Mucosa of descending colon (tissue), 3 donors: ENCODE measurements at regions not wholly inside any gene's neighbourhood (a gene's known extent, or its start where the extent isn't known, plus 50 kb on each side); places are given as distances from the start of the nearest gene placed in this dataset.

Experiments
- ATAC-seq: fragments of 200-7000 bp; cut with Tn5 transposase; one replicate; pipeline ENCODE4 v1.9.1; 2020; ENCODE audit warnings: mild to moderate bottlenecking, moderate library complexity
- DNase-seq, 3 donors: peaks; one replicate each; pipeline ENCODE4 v3.0.0-alpha.2; 2020
- H3K36me3 ChIP-seq: fragments of 200-600 bp; one replicate; pipeline ENCODE4 v1.8.0; 2021; ENCODE audit warnings: low read depth, mild to moderate bottlenecking
- H3K4me1 ChIP-seq: fragments of 200-600 bp; one replicate; pipeline ENCODE4 v1.8.0; 2021; ENCODE audit warnings: low read depth, mild to moderate bottlenecking
- H3K4me3 ChIP-seq: fragments of 200-600 bp; one replicate; pipeline ENCODE4 v1.8.0; 2021; ENCODE audit warnings: mild to moderate bottlenecking
- H3K9me3 ChIP-seq: fragments of 200-600 bp; one replicate; pipeline ENCODE4 v1.8.0; 2021; ENCODE audit warnings: mild to moderate bottlenecking
- intact Hi-C, 2 donors: fragments of 100-400 bp; cut with DNase I in 1 of 2; cut with micrococcal nuclease in 1 of 2; formaldehyde crosslinking; loops; one replicate each; pipeline versions ENCODE4 v1.11.0 to v1.11.1; 2022; cut with DNase I, micrococcal nuclease
- TF ChIP-seq, protein P1 (sequence below): fragments of 200-600 bp; IDR thresholded peaks from one replicate; pipeline ENCODE4 v1.8.0; 2022; ENCODE audit warnings: antibody characterized with exemption, mild to moderate bottlenecking
- donor health status: DM: no; HTN: no; CAD: no; lungs with moderate emphysema.
- donor health status: DM: no; HTN: no; CAD: no.
- donor health status: DM: no; HTN: yes; CAD: no.

DNA sequence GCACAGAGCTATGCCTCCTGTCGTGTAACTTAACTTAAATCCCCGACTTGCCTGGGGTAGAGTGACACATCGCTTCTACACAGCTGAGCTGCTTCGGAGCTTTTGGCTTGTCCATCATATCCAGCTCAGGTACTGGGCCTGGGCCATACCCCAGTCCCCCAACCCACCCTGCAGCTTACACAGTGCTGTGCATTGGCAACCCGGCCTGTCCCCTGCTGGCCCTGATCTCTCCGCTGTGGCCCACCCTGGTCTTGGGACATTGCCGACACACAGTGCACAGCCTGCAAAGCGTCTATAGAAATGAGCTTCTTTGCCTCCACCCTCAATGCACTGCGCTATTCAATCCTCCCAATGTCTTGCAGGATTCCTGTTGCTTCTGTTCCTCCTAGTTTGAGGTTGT is 342.8 kb upstream of the RAB6C start:
- no peaks in the 10 kb centered on the region for H3K4me1 ChIP-seq
- no peaks in the 10 kb centered on the region for H3K36me3 ChIP-seq
- TF ChIP-seq, protein P1, sequence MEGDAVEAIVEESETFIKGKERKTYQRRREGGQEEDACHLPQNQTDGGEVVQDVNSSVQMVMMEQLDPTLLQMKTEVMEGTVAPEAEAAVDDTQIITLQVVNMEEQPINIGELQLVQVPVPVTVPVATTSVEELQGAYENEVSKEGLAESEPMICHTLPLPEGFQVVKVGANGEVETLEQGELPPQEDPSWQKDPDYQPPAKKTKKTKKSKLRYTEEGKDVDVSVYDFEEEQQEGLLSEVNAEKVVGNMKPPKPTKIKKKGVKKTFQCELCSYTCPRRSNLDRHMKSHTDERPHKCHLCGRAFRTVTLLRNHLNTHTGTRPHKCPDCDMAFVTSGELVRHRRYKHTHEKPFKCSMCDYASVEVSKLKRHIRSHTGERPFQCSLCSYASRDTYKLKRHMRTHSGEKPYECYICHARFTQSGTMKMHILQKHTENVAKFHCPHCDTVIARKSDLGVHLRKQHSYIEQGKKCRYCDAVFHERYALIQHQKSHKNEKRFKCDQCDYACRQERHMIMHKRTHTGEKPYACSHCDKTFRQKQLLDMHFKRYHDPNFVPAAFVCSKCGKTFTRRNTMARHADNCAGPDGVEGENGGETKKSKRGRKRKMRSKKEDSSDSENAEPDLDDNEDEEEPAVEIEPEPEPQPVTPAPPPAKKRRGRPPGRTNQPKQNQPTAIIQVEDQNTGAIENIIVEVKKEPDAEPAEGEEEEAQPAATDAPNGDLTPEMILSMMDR, result no peak
- ATAC-seq (no peak), DNase-seq (no peak)
- H3K9me3 ChIP-seq, result no peaks in the 10 kb centered on the region
- intact Hi-C loops, result no loop called here
- H3K4me3 ChIP-seq, result no peak overlapping the region

DNA sequence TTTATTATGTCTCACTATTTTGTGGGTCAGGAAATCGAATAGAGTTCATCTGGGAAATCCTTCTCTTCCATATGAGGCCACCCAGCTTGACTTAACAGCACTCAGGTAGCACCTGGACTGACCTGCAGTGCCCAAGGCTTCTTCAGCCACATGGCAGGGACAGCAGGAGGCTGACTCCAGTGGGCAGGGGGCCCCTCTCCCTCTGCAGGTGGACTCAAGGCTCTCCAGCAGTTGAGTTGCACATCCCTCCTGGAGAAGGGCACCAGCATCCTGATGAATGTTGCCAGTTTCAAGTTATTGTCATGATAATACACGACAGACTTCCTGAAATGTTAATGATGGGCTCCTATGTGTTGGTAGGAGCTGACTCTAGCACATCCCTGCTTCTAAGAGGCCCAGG is 338.1 kb upstream of the RAB6C start:
- H3K36me3 ChIP-seq, result no peaks in the 10 kb centered on the region
- ATAC-seq (no peak), DNase-seq (no peak)
- H3K4me1 ChIP-seq, result no peaks in the 10 kb centered on the region
- H3K9me3 ChIP-seq, result no peaks in the 10 kb centered on the region
- intact Hi-C loops, result no loop called here
- H3K4me3 ChIP-seq, result no peak overlapping the region
- TF ChIP-seq, protein P1, result no peak

DNA sequence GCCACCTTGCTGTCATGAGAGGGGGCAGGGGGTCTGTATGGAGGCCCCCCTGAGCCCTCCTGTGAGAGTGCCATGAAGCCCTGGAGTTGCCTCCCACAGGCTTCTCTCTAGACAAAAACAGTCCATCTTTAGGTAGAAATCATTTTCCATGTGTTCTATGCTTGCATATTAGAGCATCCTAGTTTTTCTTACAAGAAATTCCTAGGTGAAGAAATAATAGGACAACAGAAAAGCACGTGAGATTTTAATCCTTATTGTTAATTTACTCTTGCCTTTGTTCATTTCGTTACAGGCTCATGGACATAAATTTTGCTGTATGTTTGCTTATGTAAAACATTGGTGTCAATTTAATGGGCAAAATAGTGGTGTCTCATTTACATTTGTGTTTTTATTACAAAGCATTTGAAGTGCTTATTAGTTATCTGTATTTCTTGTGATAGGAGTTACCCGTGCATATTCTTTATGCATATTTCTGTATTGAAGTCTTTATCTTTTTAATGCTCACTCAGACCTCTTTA is 336.9 kb upstream of the RAB6C start:
- ATAC-seq, result no peak
- no peak for DNase-seq
- Histone ChIP-seq H3K4me1 (no peaks in the 10 kb centered on the region), H3K9me3 (no peaks in the 10 kb centered on the region), H3K4me3 (no peak overlapping the region), H3K36me3 (no peaks in the 10 kb centered on the region)
- intact Hi-C loops, result no loop called here
- TF ChIP-seq, protein P1, result no peak

DNA sequence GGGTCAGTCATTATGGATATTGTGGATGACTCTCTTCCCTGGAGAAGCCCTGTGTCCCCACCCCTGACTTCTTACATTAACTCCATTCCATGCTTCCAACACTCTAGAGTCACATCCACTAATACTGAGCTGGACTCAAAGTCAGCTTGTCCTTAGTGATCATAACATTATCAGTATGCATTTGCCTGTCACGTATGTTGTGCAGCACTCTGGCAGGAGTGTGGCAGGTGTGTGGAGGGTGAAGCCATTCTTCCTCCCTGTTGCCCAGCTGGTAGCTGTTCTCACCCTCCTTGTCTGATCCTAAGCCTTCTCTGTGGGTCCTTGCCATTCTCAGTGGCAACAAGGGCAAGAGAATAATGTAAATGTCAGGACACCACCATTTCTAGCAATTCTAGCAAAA is 334.1 kb upstream of the RAB6C start:
- no peak for ATAC-seq
- H3K9me3 ChIP-seq, result no peaks in the 10 kb centered on the region
- TF ChIP-seq, protein P1, result no peak
- H3K4me3 ChIP-seq, result no peak overlapping the region
- intact Hi-C loops, result no loop called here
- no peak for DNase-seq
- no peaks in the 10 kb centered on the region for H3K4me1 ChIP-seq
- no peaks in the 10 kb centered on the region for H3K36me3 ChIP-seq

DNA sequence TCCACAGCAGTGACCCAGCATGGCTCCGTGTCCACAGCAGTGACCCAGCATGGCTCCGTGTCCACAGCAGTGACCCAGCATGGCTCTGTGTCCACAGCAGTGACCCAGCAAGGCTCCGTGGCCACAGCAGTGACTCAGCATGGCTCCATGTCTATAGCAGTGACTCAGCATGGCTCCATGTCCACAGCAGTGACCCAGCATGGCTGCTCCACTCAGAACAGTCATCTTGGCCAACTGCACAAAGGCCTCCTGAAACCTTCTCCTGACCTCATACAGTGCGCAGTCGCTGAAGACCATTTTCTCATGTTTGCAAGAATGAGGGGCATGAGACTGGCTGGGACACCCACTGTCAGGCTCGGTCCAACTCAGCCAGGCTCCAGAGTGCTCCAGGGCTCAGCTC is 333.4 kb upstream of the RAB6C start:
- ATAC-seq (no peak), DNase-seq (no peak)
- Histone ChIP-seq H3K36me3 (no peaks in the 10 kb centered on the region), H3K4me3 (no peak overlapping the region), H3K4me1 (no peaks in the 10 kb centered on the region), H3K9me3 (no peaks in the 10 kb centered on the region)
- TF ChIP-seq, protein P1, result no peak
- intact Hi-C loops, result no loop called here

- no peak for ATAC-seq
- Histone ChIP-seq H3K4me3 (no peak overlapping the region), H3K9me3 (no peaks in the 10 kb centered on the region), H3K36me3 (no peaks in the 10 kb centered on the region), H3K4me1 (no peaks in the 10 kb centered on the region)
- intact Hi-C loops, result no loop called here
- TF ChIP-seq, protein P1, result no peak
- no peak for DNase-seq
These were observed 326.2 kb upstream of the RAB6C start for GRCh38 chr2:129653246-129653645.
